ENCODE measurements at regions not wholly inside any gene's neighbourhood (a gene's known extent, or its start where the extent isn't known, plus 50 kb on each side); places are given as distances from the start of the nearest gene placed in this dataset.

GRCh38 chr6:18551228-18551627 lies 164.1 kb downstream of the RNF144B start:
- intact Hi-C loops (cut with micrococcal nuclease): no loop called here
- peaks cover 0 to 13% (median 9%) of the 10 kb centered on the region in 7 donors for H3K9me3 Mint-ChIP-seq
- Histone ChIP-seq H3K4me1 (ENCODE audit: control insufficient read depth in 1 of 2, insufficient read depth in 2 of 2, low read length in 2 of 2) (no peaks in the 10 kb centered on the region), H3K27ac (ENCODE audit: low read depth in 1 of 2, low read length in 2 of 2) (no peak overlapping the region), H3K4me2 (replicated peaks; ENCODE audit: extremely low read depth, low read length, poor library complexity, severe bottlenecking) (no peak overlapping the region), H3K79me2 (ENCODE audit: insufficient read depth, low read length) (no peaks in the 10 kb centered on the region), H4K20me1 (ENCODE audit: insufficient read depth, low read length) (no peaks in the 10 kb centered on the region), H3K9ac (ENCODE audit: insufficient read depth, low read length, poor library complexity, severe bottlenecking) (no peak overlapping the region), H3K27me3 (ENCODE audit: control insufficient read depth in 2 of 2, insufficient read depth in 2 of 2, low read length in 2 of 2) (no peaks in the 10 kb centered on the region), H3K36me3 (replicated peaks in 1 of 2; ENCODE audit: control insufficient read depth in 1 of 2, insufficient read depth in 2 of 2, low read length in 2 of 2) (no peaks in the 10 kb centered on the region), H2AFZ (ENCODE audit: insufficient read depth, low read depth, low read length, poor library complexity, severe bottlenecking) (no peak overlapping the region), H3K9me3 (replicated peaks in 1 of 2; ENCODE audit: control insufficient read depth in 1 of 2, insufficient read depth in 1 of 2, low read length in 2 of 2) (no peaks in the 10 kb centered on the region), H3K4me3 (replicated peaks in 1 of 3; ENCODE audit: low read depth in 2 of 3, low read length in 3 of 3) (no peak overlapping the region)
- peaks cover 0 to 7% (median 0%) of the 10 kb centered on the region in 3 donors for H3K27me3 Mint-ChIP-seq (ENCODE audit: low read depth in 3 of 3)
- WGBS (ENCODE audit: insufficient coverage): 90% methylated on average over 1 of the region's 2 CpGs
- no peak overlapping the region for H3K27ac Mint-ChIP-seq
- H3K4me3 Mint-ChIP-seq: no peak overlapping the region
- no peak for TF ChIP-seq CTCF (IDR thresholded peaks at IDR 0.05)
- no peak for DNase-seq
- no peaks in the 10 kb centered on the region for H3K4me1 Mint-ChIP-seq
- no peaks in the 10 kb centered on the region for H3K36me3 Mint-ChIP-seq

GRCh38 chr6:18555750-18556149 lies 168.6 kb downstream of the RNF144B start:
- Histone ChIP-seq H3K27me3 (ENCODE audit: control insufficient read depth in 2 of 2, insufficient read depth in 2 of 2, low read length in 2 of 2) (no peaks in the 10 kb centered on the region), H3K79me2 (ENCODE audit: insufficient read depth, low read length) (no peaks in the 10 kb centered on the region), H3K36me3 (replicated peaks in 1 of 2; ENCODE audit: control insufficient read depth in 1 of 2, insufficient read depth in 2 of 2, low read length in 2 of 2) (no peaks in the 10 kb centered on the region), H3K9me3 (replicated peaks in 1 of 2; ENCODE audit: control insufficient read depth in 1 of 2, insufficient read depth in 1 of 2, low read length in 2 of 2) (no peaks in the 10 kb centered on the region), H3K4me2 (replicated peaks; ENCODE audit: extremely low read depth, low read length, poor library complexity, severe bottlenecking) (no peak overlapping the region), H2AFZ (ENCODE audit: insufficient read depth, low read depth, low read length, poor library complexity, severe bottlenecking) (no peak overlapping the region), H3K4me1 (ENCODE audit: control insufficient read depth in 1 of 2, insufficient read depth in 2 of 2, low read length in 2 of 2) (peaks cover 0 to 4% of the 10 kb centered on the region in 2 donors), H4K20me1 (ENCODE audit: insufficient read depth, low read length) (no peaks in the 10 kb centered on the region), H3K4me3 (replicated peaks in 1 of 3; ENCODE audit: low read depth in 2 of 3, low read length in 3 of 3) (no peak overlapping the region), H3K9ac (ENCODE audit: insufficient read depth, low read length, poor library complexity, severe bottlenecking) (no peak overlapping the region), H3K27ac (ENCODE audit: low read depth in 1 of 2, low read length in 2 of 2) (no peak overlapping the region)
- no CpG with 5 or more reads among the region's 2 CpGs for WGBS (ENCODE audit: insufficient coverage)
- no peak for DNase-seq
- no peak overlapping the region for H3K27ac Mint-ChIP-seq
- no peak overlapping the region for H3K4me3 Mint-ChIP-seq
- H3K36me3 Mint-ChIP-seq: no peaks in the 10 kb centered on the region
- H3K27me3 Mint-ChIP-seq (ENCODE audit: low read depth in 3 of 3): peaks cover 0 to 7% (median 3%) of the 10 kb centered on the region in 3 donors
- peaks cover 4% of the 10 kb centered on the region for H3K4me1 Mint-ChIP-seq
- H3K9me3 Mint-ChIP-seq: peaks cover 0 to 6% (median 2%) of the 10 kb centered on the region in 7 donors
- intact Hi-C loops (cut with micrococcal nuclease): no loop called here
- no peak for TF ChIP-seq CTCF (IDR thresholded peaks at IDR 0.05)

Data from CD14-positive monocyte (primary cell).